A549 (cell line): ENCODE measurements at regions not wholly inside any gene's neighbourhood (a gene's known extent, or its start where the extent isn't known, plus 50 kb on each side); places are given as distances from the start of the nearest gene placed in this dataset.

Experiments
- CHD4 ChIP-seq: fragments of 200-600 bp; sonication (generic); IDR thresholded peaks from 2 replicates; pipeline ENCODE4 v1.6.1; 2016; ENCODE audit warnings: antibody characterized with exemption, mild to moderate bottlenecking, borderline replicate concordance
- FOSL2 ChIP-seq, 2 experiments: fragments of 450-650 bp in 1 of 2; fragments of >200 bp in 1 of 2; sonication (Bioruptor Twin) in 1 of 2; formaldehyde crosslinking; IDR thresholded peaks; 2 replicates each; pipeline versions ENCODE4 v1.5.0 to v1.6.1; 2016 to 2020; ENCODE audit warnings: mild to moderate bottlenecking in 1 of 2, moderate library complexity in 1 of 2
- RAD21 ChIP-seq, 2 experiments: fragments of >200 bp in 1 of 2; sonication (Bioruptor Twin) in 1 of 2; formaldehyde crosslinking in 1 of 2; IDR thresholded peaks in 1 of 2; conservative IDR thresholded peaks in 1 of 2; 2 replicates in 1 of 2; 3 replicates in 1 of 2; pipeline ENCODE4 v1.6.1; 2012 to 2018; ENCODE audit warnings: inconsistent platforms in 1 of 2
- TF ChIP-seq, protein P1 (sequence below): fragments of >200 bp; sonication (Bioruptor Twin); formaldehyde crosslinking; IDR thresholded peaks from 3 replicates; pipeline ENCODE4 v1.5.1; 2016

DNA sequence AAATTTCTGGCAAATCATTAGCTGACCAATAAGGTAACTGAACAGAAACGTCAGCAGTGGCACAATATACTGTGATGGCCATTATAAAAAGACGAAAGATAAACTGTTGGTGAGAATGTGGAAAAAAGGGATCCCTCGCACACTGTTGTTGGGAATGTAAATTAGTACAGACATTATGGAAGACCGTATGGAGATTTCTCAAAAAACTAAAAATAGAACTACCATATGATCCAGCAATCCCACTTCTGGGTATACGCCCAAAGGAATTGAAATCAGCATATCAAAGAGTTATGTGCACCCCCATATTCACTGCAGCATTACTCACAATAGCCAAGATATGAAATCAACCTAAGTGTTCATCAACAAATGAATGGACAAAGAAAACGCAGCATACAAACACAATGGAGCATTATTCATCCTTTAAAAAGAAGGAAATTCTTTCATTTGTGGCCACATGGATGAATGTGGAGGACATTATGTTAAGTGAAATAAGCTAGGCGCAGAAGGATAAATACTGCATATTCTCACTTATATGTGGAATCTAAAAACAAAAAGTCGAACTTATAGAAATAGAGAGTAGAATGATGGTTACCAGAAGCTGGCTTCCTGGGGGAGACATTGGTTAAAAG is 257.7 kb downstream of the RHOU start:
- TF ChIP-seq, protein P1, sequence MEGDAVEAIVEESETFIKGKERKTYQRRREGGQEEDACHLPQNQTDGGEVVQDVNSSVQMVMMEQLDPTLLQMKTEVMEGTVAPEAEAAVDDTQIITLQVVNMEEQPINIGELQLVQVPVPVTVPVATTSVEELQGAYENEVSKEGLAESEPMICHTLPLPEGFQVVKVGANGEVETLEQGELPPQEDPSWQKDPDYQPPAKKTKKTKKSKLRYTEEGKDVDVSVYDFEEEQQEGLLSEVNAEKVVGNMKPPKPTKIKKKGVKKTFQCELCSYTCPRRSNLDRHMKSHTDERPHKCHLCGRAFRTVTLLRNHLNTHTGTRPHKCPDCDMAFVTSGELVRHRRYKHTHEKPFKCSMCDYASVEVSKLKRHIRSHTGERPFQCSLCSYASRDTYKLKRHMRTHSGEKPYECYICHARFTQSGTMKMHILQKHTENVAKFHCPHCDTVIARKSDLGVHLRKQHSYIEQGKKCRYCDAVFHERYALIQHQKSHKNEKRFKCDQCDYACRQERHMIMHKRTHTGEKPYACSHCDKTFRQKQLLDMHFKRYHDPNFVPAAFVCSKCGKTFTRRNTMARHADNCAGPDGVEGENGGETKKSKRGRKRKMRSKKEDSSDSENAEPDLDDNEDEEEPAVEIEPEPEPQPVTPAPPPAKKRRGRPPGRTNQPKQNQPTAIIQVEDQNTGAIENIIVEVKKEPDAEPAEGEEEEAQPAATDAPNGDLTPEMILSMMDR, result no peak
- TF ChIP-seq CHD4 (no peak), FOSL2 (IDR thresholded peaks at IDR 0.05) (no peak), FOSL2 (CRISPR knock-in tag; IDR thresholded peaks at IDR 0.05) (no peak), RAD21 (conservative IDR thresholded peaks at IDR 0.05 in 1 of 2, IDR thresholded peaks at IDR 0.05 in 1 of 2) (no peak)
